ENCODE measurements at regions not wholly inside any gene's neighbourhood (a gene's known extent, or its start where the extent isn't known, plus 50 kb on each side); places are given as distances from the start of the nearest gene placed in this dataset.

- POLR2A ChIA-PET, result no interaction called here
- TF ChIP-seq ELF4 (IDR thresholded peaks at IDR 0.05) (no peak), FOXM1 (IDR thresholded peaks at IDR 0.05; ENCODE audit: borderline replicate concordance) (no peak), FOXA1 (IDR thresholded peaks at IDR 0.05) (no peak), L3MBTL2 (conservative IDR thresholded peaks at IDR 0.05) (no peak), BHLHE40 (IDR thresholded peaks at IDR 0.05; ENCODE audit: borderline replicate concordance) (no peak), SP1 (IDR thresholded peaks at IDR 0.05) (no peak), CTBP1 (IDR thresholded peaks at IDR 0.05; ENCODE audit: borderline replicate concordance) (no peak), HDGF (IDR thresholded peaks at IDR 0.05; ENCODE audit: borderline replicate concordance) (no peak), LEF1 (IDR thresholded peaks at IDR 0.05; ENCODE audit: borderline replicate concordance) (no peak), FOXK2 (IDR thresholded peaks at IDR 0.05) (no peak)
- CTCF ChIA-PET, result no interaction called here
- no peak for DNase-seq (ENCODE audit: extremely low spot score)
Measured at GRCh38 chr10:108244443-108245228, 1080.1 kb upstream of the SORCS1 start.

- CTCF ChIA-PET, result no interaction called here
Measured at GRCh38 chr10:108241166-108241565, 1076.7 kb upstream of the SORCS1 start.

GRCh38 chr10:108238261-108238660 lies 1073.8 kb upstream of the SORCS1 start:
- no peak for DNase-seq (ENCODE audit: extremely low spot score)
- TF ChIP-seq ARNT (IDR thresholded peaks at IDR 0.05) (no peak), SP1 (IDR thresholded peaks at IDR 0.05) (no peak), FOXA1 (IDR thresholded peaks at IDR 0.05) (no peak), FOXK2 (IDR thresholded peaks at IDR 0.05) (no peak), HDGF (IDR thresholded peaks at IDR 0.05; ENCODE audit: borderline replicate concordance) (no peak), ZNF384 (IDR thresholded peaks at IDR 0.05) (no peak), SUZ12 (IDR thresholded peaks at IDR 0.05) (no peak), NFRKB (IDR thresholded peaks at IDR 0.05) (no peak), BHLHE40 (IDR thresholded peaks at IDR 0.05; ENCODE audit: borderline replicate concordance) (no peak), L3MBTL2 (conservative IDR thresholded peaks at IDR 0.05) (no peak), LEF1 (IDR thresholded peaks at IDR 0.05; ENCODE audit: borderline replicate concordance) (no peak), FOXM1 (IDR thresholded peaks at IDR 0.05; ENCODE audit: borderline replicate concordance) (no peak), CTBP1 (IDR thresholded peaks at IDR 0.05; ENCODE audit: borderline replicate concordance) (no peak), TARDBP (IDR thresholded peaks at IDR 0.05) (no peak), PKNOX1 (IDR thresholded peaks at IDR 0.05) (no peak), ELF4 (IDR thresholded peaks at IDR 0.05) (no peak)
- ChIA-PET POLR2A (no interaction called here), CTCF (interaction anchor here (1.0 kb wide), 1 partner anchor 34 kb away, joined by 8 read pairs; no protein-coding TSS in a partner anchor)

More at GRCh38 chr10:108241166-108241565, 1076.7 kb upstream of the SORCS1 start:
- no peak for DNase-seq (ENCODE audit: extremely low spot score)
- POLR2A ChIA-PET, result no interaction called here
- TF ChIP-seq PKNOX1 (IDR thresholded peaks at IDR 0.05) (no peak), ELF4 (IDR thresholded peaks at IDR 0.05) (no peak), TARDBP (IDR thresholded peaks at IDR 0.05) (no peak), FOXK2 (IDR thresholded peaks at IDR 0.05) (no peak), FOXM1 (IDR thresholded peaks at IDR 0.05; ENCODE audit: borderline replicate concordance) (no peak), CTBP1 (IDR thresholded peaks at IDR 0.05; ENCODE audit: borderline replicate concordance) (no peak), L3MBTL2 (conservative IDR thresholded peaks at IDR 0.05) (no peak)

GRCh38 chr10:108230478-108231170 lies 1066.1 kb upstream of the SORCS1 start:
- TF ChIP-seq FOXA1 (IDR thresholded peaks at IDR 0.05) (no peak), ZNF384 (IDR thresholded peaks at IDR 0.05) (no peak), FOXK2 (IDR thresholded peaks at IDR 0.05) (no peak), HDGF (IDR thresholded peaks at IDR 0.05; ENCODE audit: borderline replicate concordance) (no peak), ARNT (IDR thresholded peaks at IDR 0.05) (no peak), NFRKB (IDR thresholded peaks at IDR 0.05) (no peak), SP1 (IDR thresholded peaks at IDR 0.05) (no peak), LEF1 (IDR thresholded peaks at IDR 0.05; ENCODE audit: borderline replicate concordance) (no peak), ELF4 (IDR thresholded peaks at IDR 0.05) (no peak), FOXM1 (IDR thresholded peaks at IDR 0.05; ENCODE audit: borderline replicate concordance) (no peak), CTBP1 (IDR thresholded peaks at IDR 0.05; ENCODE audit: borderline replicate concordance) (no peak), BHLHE40 (IDR thresholded peaks at IDR 0.05; ENCODE audit: borderline replicate concordance) (no peak), PKNOX1 (IDR thresholded peaks at IDR 0.05) (no peak), TARDBP (IDR thresholded peaks at IDR 0.05) (no peak)
- POLR2A ChIA-PET, result no interaction called here
- no peak for DNase-seq (ENCODE audit: extremely low spot score)
- CTCF ChIA-PET, result no interaction called here

GRCh38 chr10:108208732-108209131 lies 1044.2 kb upstream of the SORCS1 start:
- CTCF ChIA-PET, result interaction anchor here (0.6 kb wide), 1 partner anchor 337 kb away, joined by 3 read pairs; no protein-coding TSS in a partner anchor
- POLR2A ChIA-PET, result no interaction called here
- no peak for DNase-seq (ENCODE audit: extremely low spot score)
- TF ChIP-seq SP1 (IDR thresholded peaks at IDR 0.05) (no peak), PKNOX1 (IDR thresholded peaks at IDR 0.05) (no peak), BHLHE40 (IDR thresholded peaks at IDR 0.05; ENCODE audit: borderline replicate concordance) (no peak), TARDBP (IDR thresholded peaks at IDR 0.05) (no peak), LEF1 (IDR thresholded peaks at IDR 0.05; ENCODE audit: borderline replicate concordance) (no peak), ARNT (IDR thresholded peaks at IDR 0.05) (no peak), ELF4 (IDR thresholded peaks at IDR 0.05) (no peak), FOXA1 (IDR thresholded peaks at IDR 0.05) (no peak), FOXM1 (IDR thresholded peaks at IDR 0.05; ENCODE audit: borderline replicate concordance) (no peak), HDGF (IDR thresholded peaks at IDR 0.05; ENCODE audit: borderline replicate concordance) (no peak), NFRKB (IDR thresholded peaks at IDR 0.05) (no peak), CTBP1 (IDR thresholded peaks at IDR 0.05; ENCODE audit: borderline replicate concordance) (no peak)

Data from HEK293T (cell line).